ENCODE measurements at regions not wholly inside any gene's neighbourhood (a gene's known extent, or its start where the extent isn't known, plus 50 kb on each side); places are given as distances from the start of the nearest gene placed in this dataset.

DNA sequence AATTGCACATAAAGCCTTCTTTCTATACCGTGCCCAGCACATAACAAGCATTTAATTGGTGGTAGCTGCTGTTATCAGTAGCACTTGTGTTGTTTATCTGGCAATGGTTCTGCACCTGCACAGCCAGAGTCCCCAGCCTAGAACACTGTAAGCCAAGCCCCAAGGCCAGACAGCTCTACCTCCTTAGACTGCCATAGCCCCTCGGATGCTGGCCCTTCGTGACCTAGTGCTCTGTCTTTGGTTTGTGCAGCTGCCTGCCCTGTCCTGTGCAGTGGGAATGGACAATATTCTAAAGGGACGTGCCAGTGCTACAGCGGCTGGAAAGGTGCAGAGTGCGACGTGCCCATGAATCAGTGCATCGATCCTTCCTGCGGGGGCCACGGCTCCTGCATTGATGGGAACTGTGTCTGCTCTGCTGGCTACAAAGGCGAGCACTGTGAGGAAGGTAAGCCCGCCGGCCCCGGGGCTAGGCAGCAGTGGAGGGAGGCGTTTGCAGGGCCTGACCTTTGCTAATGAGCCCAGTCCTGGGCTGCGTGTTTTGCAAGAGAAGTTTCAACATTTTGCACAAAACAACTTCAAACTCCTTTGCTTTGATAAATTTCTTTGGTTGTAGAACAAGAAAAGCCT lies 173.3 kb upstream of the WWC1 start:
- Histone ChIP-seq H3K4me1 (ENCODE audit: insufficient read depth, low read length) (no peaks in the 10 kb centered on the region), H3K36me3 (ENCODE audit: insufficient read depth, low read length) (no peaks in the 10 kb centered on the region), H3K79me2 (ENCODE audit: insufficient read depth, low read length) (no peaks in the 10 kb centered on the region), H3K27ac (ENCODE audit: low read depth, low read length) (no peak overlapping the region), H2AFZ (ENCODE audit: low read length) (no peak overlapping the region), H3K9me3 (ENCODE audit: low read depth, low read length) (no peaks in the 10 kb centered on the region), H3K4me2 (ENCODE audit: insufficient read depth, low read length) (no peak overlapping the region), H4K20me1 (ENCODE audit: insufficient read depth, low read length) (no peaks in the 10 kb centered on the region), H3K27me3 (ENCODE audit: insufficient read depth, low read length) (no peaks in the 10 kb centered on the region), H3K4me3 (ENCODE audit: insufficient read depth, low read length) (no peak overlapping the region)
- TF ChIP-seq, protein P1, sequence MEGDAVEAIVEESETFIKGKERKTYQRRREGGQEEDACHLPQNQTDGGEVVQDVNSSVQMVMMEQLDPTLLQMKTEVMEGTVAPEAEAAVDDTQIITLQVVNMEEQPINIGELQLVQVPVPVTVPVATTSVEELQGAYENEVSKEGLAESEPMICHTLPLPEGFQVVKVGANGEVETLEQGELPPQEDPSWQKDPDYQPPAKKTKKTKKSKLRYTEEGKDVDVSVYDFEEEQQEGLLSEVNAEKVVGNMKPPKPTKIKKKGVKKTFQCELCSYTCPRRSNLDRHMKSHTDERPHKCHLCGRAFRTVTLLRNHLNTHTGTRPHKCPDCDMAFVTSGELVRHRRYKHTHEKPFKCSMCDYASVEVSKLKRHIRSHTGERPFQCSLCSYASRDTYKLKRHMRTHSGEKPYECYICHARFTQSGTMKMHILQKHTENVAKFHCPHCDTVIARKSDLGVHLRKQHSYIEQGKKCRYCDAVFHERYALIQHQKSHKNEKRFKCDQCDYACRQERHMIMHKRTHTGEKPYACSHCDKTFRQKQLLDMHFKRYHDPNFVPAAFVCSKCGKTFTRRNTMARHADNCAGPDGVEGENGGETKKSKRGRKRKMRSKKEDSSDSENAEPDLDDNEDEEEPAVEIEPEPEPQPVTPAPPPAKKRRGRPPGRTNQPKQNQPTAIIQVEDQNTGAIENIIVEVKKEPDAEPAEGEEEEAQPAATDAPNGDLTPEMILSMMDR (IDR thresholded peaks at IDR 0.05; ENCODE audit: extremely low read depth, low read depth, low read length): no peak
- no peak for DNase-seq (ENCODE audit: insufficient read length, low spot score, missing footprints)

DNA sequence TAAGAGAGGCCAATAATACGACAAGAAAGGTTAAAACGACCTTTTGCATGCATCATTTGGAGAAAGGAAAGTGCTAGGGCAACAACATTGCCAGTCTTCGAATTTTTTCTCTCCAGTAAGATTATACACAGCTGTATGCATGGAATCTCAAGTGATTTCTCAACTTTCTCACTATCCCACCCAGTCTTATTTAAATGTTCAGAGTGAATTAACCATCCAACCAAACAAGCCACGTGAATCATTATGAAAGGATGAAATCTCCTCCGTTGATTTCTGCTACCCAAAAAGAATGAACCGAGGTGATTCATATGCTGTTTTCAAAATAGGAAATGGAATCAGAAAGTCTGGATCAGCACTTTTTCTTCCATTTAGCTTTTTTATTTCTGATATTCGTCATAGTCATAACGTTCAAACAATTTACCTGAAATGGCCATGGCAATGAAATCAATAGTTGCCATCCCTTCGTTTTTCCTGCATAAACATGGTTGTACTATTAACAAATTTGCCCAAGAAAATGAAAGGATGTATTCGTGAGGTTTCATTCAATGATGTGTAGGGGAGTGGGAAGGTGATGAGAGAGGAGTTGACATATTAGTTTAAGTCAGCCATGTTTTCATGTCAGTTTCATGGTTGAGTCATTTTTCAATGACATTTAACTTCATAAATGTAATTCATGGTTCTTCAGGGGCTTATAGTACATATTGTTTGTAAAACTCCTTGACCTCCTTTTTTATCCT lies 170.9 kb upstream of the WWC1 start:
- Histone ChIP-seq H3K36me3 (ENCODE audit: insufficient read depth, low read length) (no peaks in the 10 kb centered on the region), H3K4me3 (ENCODE audit: insufficient read depth, low read length) (no peak overlapping the region), H3K4me1 (ENCODE audit: insufficient read depth, low read length) (no peaks in the 10 kb centered on the region), H4K20me1 (ENCODE audit: insufficient read depth, low read length) (no peaks in the 10 kb centered on the region), H3K79me2 (ENCODE audit: insufficient read depth, low read length) (no peaks in the 10 kb centered on the region), H3K27ac (ENCODE audit: low read depth, low read length) (no peak overlapping the region), H3K27me3 (ENCODE audit: insufficient read depth, low read length) (no peaks in the 10 kb centered on the region), H2AFZ (ENCODE audit: low read length) (no peak overlapping the region), H3K4me2 (ENCODE audit: insufficient read depth, low read length) (no peak overlapping the region), H3K9me3 (ENCODE audit: low read depth, low read length) (no peaks in the 10 kb centered on the region)
- TF ChIP-seq, protein P1 (IDR thresholded peaks at IDR 0.05; ENCODE audit: extremely low read depth, low read depth, low read length): no peak
- DNase-seq (ENCODE audit: insufficient read length, low spot score, missing footprints): no peak

- Histone ChIP-seq H3K36me3 (ENCODE audit: insufficient read depth, low read length) (no peaks in the 10 kb centered on the region), H3K27me3 (ENCODE audit: insufficient read depth, low read length) (no peaks in the 10 kb centered on the region), H3K9me3 (ENCODE audit: low read depth, low read length) (no peaks in the 10 kb centered on the region), H2AFZ (ENCODE audit: low read length) (no peak overlapping the region), H3K4me3 (ENCODE audit: insufficient read depth, low read length) (no peak overlapping the region), H3K4me2 (ENCODE audit: insufficient read depth, low read length) (no peak overlapping the region), H4K20me1 (ENCODE audit: insufficient read depth, low read length) (no peaks in the 10 kb centered on the region), H3K4me1 (ENCODE audit: insufficient read depth, low read length) (no peaks in the 10 kb centered on the region), H3K79me2 (ENCODE audit: insufficient read depth, low read length) (no peaks in the 10 kb centered on the region), H3K27ac (ENCODE audit: low read depth, low read length) (no peak overlapping the region)
- no peak for DNase-seq (ENCODE audit: insufficient read length, low spot score, missing footprints)
- TF ChIP-seq, protein P1 (IDR thresholded peaks at IDR 0.05; ENCODE audit: extremely low read depth, low read depth, low read length): no peak
These were observed 170.3 kb upstream of the WWC1 start for GRCh38 chr5:168121138-168121494.

- TF ChIP-seq, protein P1 (IDR thresholded peaks at IDR 0.05; ENCODE audit: extremely low read depth, low read depth, low read length): no peak
- H3K4me2 ChIP-seq (ENCODE audit: insufficient read depth, low read length): no peak overlapping the region
- H4K20me1 ChIP-seq (ENCODE audit: insufficient read depth, low read length): no peaks in the 10 kb centered on the region
- no peaks in the 10 kb centered on the region for H3K36me3 ChIP-seq (ENCODE audit: insufficient read depth, low read length)
- no peaks in the 10 kb centered on the region for H3K9me3 ChIP-seq (ENCODE audit: low read depth, low read length)
- H3K4me1 ChIP-seq (ENCODE audit: insufficient read depth, low read length): no peaks in the 10 kb centered on the region
- no peak overlapping the region for H3K4me3 ChIP-seq (ENCODE audit: insufficient read depth, low read length)
- H3K27me3 ChIP-seq (ENCODE audit: insufficient read depth, low read length): no peaks in the 10 kb centered on the region
- no peak for DNase-seq (ENCODE audit: insufficient read length, low spot score, missing footprints)
- no peak overlapping the region for H3K27ac ChIP-seq (ENCODE audit: low read depth, low read length)
- no peak overlapping the region for H2AFZ ChIP-seq (ENCODE audit: low read length)
- H3K79me2 ChIP-seq (ENCODE audit: insufficient read depth, low read length): no peaks in the 10 kb centered on the region
These were observed 167.6 kb upstream of the WWC1 start for GRCh38 chr5:168123631-168124528.
